ENCODE measurements at regions not wholly inside any gene's neighbourhood (a gene's known extent, or its start where the extent isn't known, plus 50 kb on each side); places are given as distances from the start of the nearest gene placed in this dataset.

DNA sequence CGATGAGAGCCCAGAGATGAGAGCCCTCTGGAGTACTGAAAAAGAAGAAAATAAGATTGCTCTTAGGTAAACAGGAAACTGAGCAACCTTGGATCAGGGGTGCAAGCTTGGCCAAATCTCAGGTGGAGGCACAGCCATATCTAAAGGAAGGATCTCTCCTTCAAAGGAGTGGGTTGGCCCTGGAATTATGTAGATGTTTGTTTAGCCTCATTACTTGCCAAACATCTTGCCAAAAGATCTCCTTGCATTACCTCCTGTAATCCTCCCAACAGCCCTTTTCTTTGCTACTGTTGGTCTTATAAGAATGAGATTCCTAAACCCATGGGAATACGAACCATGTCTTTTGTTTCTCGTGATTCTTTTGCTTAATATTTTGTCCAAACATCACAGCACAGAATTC lies 332.6 kb upstream of the NCKAP5 start:
- no peak overlapping the region for H3K4me3 ChIP-seq (ENCODE audit: low read depth, low read length)
- in situ Hi-C loops (cut with HindIII; ENCODE audit: low sequenced_read_pairs), result no loop called here
- TF ChIP-seq, protein P1, sequence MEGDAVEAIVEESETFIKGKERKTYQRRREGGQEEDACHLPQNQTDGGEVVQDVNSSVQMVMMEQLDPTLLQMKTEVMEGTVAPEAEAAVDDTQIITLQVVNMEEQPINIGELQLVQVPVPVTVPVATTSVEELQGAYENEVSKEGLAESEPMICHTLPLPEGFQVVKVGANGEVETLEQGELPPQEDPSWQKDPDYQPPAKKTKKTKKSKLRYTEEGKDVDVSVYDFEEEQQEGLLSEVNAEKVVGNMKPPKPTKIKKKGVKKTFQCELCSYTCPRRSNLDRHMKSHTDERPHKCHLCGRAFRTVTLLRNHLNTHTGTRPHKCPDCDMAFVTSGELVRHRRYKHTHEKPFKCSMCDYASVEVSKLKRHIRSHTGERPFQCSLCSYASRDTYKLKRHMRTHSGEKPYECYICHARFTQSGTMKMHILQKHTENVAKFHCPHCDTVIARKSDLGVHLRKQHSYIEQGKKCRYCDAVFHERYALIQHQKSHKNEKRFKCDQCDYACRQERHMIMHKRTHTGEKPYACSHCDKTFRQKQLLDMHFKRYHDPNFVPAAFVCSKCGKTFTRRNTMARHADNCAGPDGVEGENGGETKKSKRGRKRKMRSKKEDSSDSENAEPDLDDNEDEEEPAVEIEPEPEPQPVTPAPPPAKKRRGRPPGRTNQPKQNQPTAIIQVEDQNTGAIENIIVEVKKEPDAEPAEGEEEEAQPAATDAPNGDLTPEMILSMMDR (IDR thresholded peaks at IDR 0.05; ENCODE audit: low read depth, low read length), result no peak
- no peak for DNase-seq (ENCODE audit: low read depth, low spot score)

DNA sequence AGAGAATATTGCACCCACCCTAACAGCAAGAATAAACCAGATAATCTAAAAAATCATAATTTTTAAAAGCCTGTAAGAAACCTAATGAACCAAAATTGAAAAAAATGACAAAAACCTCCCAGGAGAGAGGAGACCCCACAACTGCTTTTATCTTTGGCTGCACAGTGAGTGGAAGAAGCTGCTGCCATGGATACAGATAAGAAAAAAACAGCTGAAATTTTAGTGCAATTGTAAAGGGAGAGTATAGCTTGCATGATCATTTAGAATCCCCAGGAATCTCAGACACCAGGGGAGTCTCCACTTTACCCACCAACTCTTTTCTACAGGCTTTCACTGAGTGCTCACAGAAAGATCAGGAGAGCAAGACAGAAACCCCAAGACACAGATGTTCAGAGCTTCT lies 338.1 kb upstream of the NCKAP5 start:
- in situ Hi-C loops (cut with HindIII; ENCODE audit: low sequenced_read_pairs), result no loop called here
- no peak overlapping the region for H3K4me3 ChIP-seq (ENCODE audit: low read depth, low read length)
- DNase-seq (ENCODE audit: low read depth, low spot score), result no peak
- TF ChIP-seq, protein P1 (IDR thresholded peaks at IDR 0.05; ENCODE audit: low read depth, low read length), result no peak

DNA sequence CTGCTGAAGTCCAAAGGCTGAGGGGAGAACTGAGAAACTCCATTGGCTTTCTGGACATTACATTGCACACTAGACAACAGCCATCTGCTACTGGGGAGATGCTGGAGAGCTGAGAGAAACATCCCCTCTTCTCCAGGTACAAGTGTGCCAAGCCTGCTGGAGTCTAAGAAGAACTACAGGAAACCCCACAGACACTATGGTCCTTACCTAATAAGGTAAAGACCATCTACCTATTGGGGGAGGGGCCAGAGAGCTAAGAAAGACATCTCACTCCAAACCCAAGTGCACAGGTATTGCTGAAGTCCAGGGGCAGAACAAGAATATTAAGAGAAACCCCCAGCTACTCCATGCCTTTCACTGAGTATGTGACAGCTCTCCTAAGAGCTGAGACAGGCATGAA lies 338.7 kb upstream of the NCKAP5 start:
- in situ Hi-C loops (cut with HindIII; ENCODE audit: low sequenced_read_pairs), result no loop called here
- no peak for DNase-seq (ENCODE audit: low read depth, low spot score)
- TF ChIP-seq, protein P1 (IDR thresholded peaks at IDR 0.05; ENCODE audit: low read depth, low read length), result no peak
- H3K4me3 ChIP-seq (ENCODE audit: low read depth, low read length), result no peak overlapping the region

DNA sequence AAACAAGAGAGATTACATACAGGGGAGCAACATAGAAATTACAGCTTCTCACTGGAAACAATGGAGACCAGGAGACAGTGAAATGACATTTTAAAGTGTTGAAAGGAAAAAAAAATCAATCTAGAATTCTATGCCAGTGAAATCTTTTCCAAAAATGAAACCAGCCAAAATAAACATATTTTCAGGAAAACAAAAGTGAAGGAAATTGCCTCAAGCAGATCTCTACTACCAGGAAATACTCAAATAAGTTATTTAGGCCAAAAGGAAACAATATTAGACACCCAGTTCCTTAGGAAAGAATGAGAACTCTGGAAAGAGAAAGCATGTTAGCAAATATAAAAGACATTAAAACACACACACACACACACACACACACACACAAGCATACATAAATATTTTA lies 339.9 kb upstream of the NCKAP5 start:
- TF ChIP-seq, protein P1 (IDR thresholded peaks at IDR 0.05; ENCODE audit: low read depth, low read length), result no peak
- DNase-seq (ENCODE audit: low read depth, low spot score), result no peak
- no peak overlapping the region for H3K4me3 ChIP-seq (ENCODE audit: low read depth, low read length)
- in situ Hi-C loops (cut with HindIII; ENCODE audit: low sequenced_read_pairs), result no loop called here

DNA sequence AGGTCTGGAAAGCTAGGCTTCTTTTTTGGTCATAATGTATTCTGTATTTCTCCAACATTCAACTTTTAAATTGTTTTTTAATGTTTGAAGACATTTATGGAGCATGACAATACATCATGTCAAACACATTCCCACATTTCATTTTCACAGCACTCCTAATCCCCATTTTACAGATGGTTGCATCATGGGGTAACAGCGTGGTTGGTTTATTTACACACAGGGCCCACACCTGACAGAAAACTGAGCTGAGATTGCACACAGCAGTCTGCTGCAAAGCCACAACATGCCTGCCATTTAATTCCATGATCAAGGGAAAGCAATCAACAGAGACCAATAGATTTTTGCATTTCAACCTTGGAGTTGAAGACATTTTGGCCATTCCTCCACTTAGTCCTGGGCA lies 335.7 kb upstream of the MGAT5 start:
- DNase-seq (ENCODE audit: low read depth, low spot score), result no peak
- in situ Hi-C loops (cut with HindIII; ENCODE audit: low sequenced_read_pairs), result no loop called here
- TF ChIP-seq, protein P1 (IDR thresholded peaks at IDR 0.05; ENCODE audit: low read depth, low read length), result no peak
- H3K4me3 ChIP-seq (ENCODE audit: low read depth, low read length), result no peak overlapping the region

DNA sequence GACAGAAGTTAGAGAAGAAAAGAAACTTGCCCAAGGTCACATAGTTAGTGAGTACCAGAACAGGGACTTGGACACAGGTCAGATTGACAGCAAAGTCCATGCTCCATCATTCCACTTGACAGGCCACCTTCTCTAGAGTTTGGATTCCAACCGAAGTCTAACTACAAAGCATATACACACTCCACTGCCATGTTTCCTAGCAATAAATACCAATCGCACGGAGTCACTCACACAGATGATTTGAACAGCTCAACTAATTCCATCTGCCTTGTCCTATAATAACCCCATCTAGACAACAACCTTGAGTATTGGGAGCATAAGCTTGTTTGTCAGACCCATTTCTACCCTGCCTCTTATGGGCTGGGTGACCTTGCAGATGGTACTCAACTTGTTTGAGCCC lies 334.6 kb upstream of the MGAT5 start:
- no peak for DNase-seq (ENCODE audit: low read depth, low spot score)
- no peak overlapping the region for H3K4me3 ChIP-seq (ENCODE audit: low read depth, low read length)
- TF ChIP-seq, protein P1 (IDR thresholded peaks at IDR 0.05; ENCODE audit: low read depth, low read length), result no peak
- in situ Hi-C loops (cut with HindIII; ENCODE audit: low sequenced_read_pairs), result no loop called here

DNA sequence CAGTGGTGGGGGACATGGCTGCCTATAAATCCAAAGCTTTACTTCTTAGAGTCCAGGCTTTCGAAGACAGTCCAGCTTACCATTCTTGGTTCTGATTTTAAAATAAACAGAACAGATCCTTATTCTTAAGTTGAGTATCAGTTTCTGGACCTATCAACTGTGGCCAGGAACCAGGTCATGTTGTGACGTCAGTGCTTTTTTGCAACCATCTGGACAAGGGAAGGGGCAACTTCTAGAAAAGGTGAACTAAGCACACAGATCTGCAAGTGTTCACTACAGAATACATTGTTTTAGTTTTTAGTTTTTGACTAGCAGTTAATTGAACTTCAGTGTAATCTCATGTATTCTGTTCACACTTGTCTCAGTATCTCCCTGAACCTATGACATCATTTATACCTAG lies 326.0 kb upstream of the MGAT5 start:
- no peak for DNase-seq (ENCODE audit: low read depth, low spot score)
- no peak overlapping the region for H3K4me3 ChIP-seq (ENCODE audit: low read depth, low read length)
- in situ Hi-C loops (cut with HindIII; ENCODE audit: low sequenced_read_pairs), result no loop called here
- TF ChIP-seq, protein P1 (IDR thresholded peaks at IDR 0.05; ENCODE audit: low read depth, low read length), result no peak

All from astrocyte of the spinal cord (primary cell).